Chondrocyte (in vitro differentiated cells): ENCODE measurements at regions not wholly inside any gene's neighbourhood (a gene's known extent, or its start where the extent isn't known, plus 50 kb on each side); places are given as distances from the start of the nearest gene placed in this dataset.

Source experiments
- DNase-seq: peaks from one replicate; pipeline ENCODE4 v3.0.0; 2021; ENCODE audit warnings: mixed read lengths, low spot score
- H3K27ac Mint-ChIP-seq: one replicate; pipeline ENCODE4 v1.8.0; 2021; ENCODE audit warnings: mild to moderate bottlenecking, moderate library complexity, mixed read lengths; ENCODE audit not compliant: unreplicated experiment
- H3K27me3 Mint-ChIP-seq: 2 replicates; pipeline ENCODE4 v1.8.0; 2021; ENCODE audit warnings: low read depth, mixed read lengths
- H3K36me3 Mint-ChIP-seq: 2 replicates; pipeline ENCODE4 v1.8.0; 2021; ENCODE audit warnings: low read depth, mixed read lengths
- H3K4me1 Mint-ChIP-seq: 2 replicates; pipeline ENCODE4 v1.8.0; 2021; ENCODE audit warnings: low read depth, mild to moderate bottlenecking, mixed read lengths
- H3K4me3 Mint-ChIP-seq: one replicate; pipeline ENCODE4 v1.8.0; 2021; ENCODE audit warnings: mild to moderate bottlenecking, moderate library complexity, mixed read lengths; ENCODE audit not compliant: unreplicated experiment
- H3K9me3 Mint-ChIP-seq: 2 replicates; pipeline ENCODE4 v1.8.0; 2021; ENCODE audit warnings: low read depth, mixed read lengths
- CTCF ChIP-seq: fragments of 200-600 bp; sonication (generic); IDR thresholded peaks from 2 replicates; pipeline ENCODE4 v1.5.0; 2021; ENCODE audit warnings: antibody characterized with exemption, mild to moderate bottlenecking, moderate library complexity

DNA sequence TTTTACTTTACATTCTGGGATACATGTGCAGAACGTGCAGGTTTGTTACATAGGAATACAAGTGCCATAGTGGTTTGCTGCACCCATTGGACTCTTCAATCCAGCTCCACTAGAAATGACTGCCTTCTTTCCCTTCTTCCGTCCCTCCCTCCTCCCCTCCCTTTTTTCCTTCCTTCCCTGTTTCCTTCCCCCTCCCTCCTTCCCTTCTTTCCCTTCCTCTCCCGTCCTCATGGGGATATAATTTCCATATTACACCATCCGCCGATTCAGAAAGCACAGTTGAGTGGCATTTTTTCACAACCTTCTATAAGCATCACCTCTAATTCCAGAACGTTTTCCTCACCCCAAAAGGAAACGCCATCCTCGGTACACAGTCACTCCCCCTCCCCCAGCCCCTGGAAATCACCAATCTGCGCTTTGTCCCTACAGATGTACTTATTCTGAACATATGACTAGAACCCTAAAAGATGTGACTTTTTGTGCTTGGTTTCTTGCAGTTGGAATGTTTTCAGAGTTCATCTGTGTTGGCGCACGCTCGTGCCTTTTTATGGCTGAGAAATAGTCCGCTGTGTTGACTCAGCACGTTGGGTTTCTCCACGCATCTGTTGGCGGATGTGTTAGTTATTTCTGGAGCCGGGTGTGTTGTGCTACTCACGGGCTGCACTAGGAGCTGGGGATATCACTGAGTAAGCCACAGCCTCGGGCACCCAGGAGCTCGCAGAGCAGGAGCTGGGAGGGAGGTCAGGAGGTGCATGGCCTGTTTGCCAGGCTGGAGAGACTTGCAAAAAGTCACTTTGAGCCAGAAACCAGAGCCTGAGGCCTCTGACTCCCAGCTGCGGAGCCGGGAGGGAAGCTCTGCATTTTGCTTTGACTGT, 336.4 kb downstream of the SEC14L1 start:
- Mint-ChIP-seq H3K27me3 (no peaks in the 10 kb centered on the region), H3K4me1 (peaks cover 84% of the 10 kb centered on the region), H3K36me3 (peaks cover 4% of the 10 kb centered on the region), H3K4me3 (peak overlapping the region; percentile 55), H3K9me3 (no peaks in the 10 kb centered on the region), H3K27ac (peak overlapping the region; percentile 98)
- TF ChIP-seq CTCF: no peak
- DNase-seq: no peak

- Mint-ChIP-seq H3K4me1 (peaks cover 72% of the 10 kb centered on the region), H3K27ac (peak overlapping the region; percentile 17), H3K4me3 (no peak overlapping the region), H3K9me3 (no peaks in the 10 kb centered on the region), H3K36me3 (peaks cover 5% of the 10 kb centered on the region), H3K27me3 (no peaks in the 10 kb centered on the region)
- no peak for TF ChIP-seq CTCF
- no peak for DNase-seq
Observed at GRCh38 chr17:77478281-77478680, 337.5 kb downstream of the SEC14L1 start.

DNA sequence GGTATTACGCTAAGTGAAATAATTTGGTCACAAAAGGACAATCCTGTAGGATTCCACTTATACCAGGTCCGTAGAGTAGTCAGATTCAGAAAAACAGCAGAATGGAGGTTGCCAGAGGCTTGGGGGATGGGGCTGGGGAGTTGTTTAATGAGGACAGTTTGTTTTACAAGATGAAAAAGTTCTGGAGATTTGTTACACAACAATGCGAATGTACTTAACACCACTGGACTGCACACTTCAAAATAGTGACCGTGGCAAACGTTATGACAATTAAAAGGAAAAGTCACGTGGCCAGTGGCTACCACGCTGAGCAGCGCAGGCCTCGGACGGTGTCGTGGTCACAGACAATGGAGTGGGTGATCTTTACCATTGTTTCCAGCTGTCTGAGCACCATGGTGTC, 338.1 kb downstream of the SEC14L1 start:
- TF ChIP-seq CTCF: no peak
- Mint-ChIP-seq H3K4me1 (peaks cover 66% of the 10 kb centered on the region), H3K27ac (peak overlapping the region; percentile 10), H3K4me3 (no peak overlapping the region), H3K27me3 (no peaks in the 10 kb centered on the region), H3K9me3 (no peaks in the 10 kb centered on the region), H3K36me3 (peaks cover 5% of the 10 kb centered on the region)
- DNase-seq: no peak

- H3K27me3 Mint-ChIP-seq: no peaks in the 10 kb centered on the region
- H3K9me3 Mint-ChIP-seq: no peaks in the 10 kb centered on the region
- H3K4me3 Mint-ChIP-seq: no peak overlapping the region
- H3K36me3 Mint-ChIP-seq: peaks cover 5% of the 10 kb centered on the region
- DNase-seq: no peak
- H3K4me1 Mint-ChIP-seq: peaks cover 59% of the 10 kb centered on the region
- no peak overlapping the region for H3K27ac Mint-ChIP-seq
- TF ChIP-seq CTCF: no peak
Observed at GRCh38 chr17:77479372-77480198, 338.8 kb downstream of the SEC14L1 start.

DNA sequence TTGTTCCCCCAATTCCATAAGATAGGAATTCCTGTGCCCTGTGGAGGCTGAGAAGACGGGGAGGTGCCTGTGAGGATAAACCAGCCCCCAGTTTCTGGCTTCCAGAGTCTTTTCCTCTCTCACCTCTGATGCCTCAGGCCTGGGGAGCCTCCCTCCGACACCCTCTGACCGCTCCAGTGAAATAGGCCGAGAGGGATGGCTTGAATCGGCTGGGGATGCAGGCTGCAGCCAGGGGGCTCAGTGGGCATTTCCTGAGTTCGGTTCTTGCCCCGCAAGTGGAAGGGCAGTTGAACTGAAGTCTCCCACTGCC, 339.4 kb downstream of the SEC14L1 start:
- no peak for DNase-seq
- peaks cover 5% of the 10 kb centered on the region for H3K36me3 Mint-ChIP-seq
- H3K9me3 Mint-ChIP-seq: no peaks in the 10 kb centered on the region
- no peak overlapping the region for H3K27ac Mint-ChIP-seq
- no peaks in the 10 kb centered on the region for H3K27me3 Mint-ChIP-seq
- TF ChIP-seq CTCF: peak; percentile 11
- H3K4me1 Mint-ChIP-seq: peaks cover 54% of the 10 kb centered on the region
- H3K4me3 Mint-ChIP-seq: no peak overlapping the region
